WTC11 (cell line): ENCODE measurements at regions not wholly inside any gene's neighbourhood (a gene's known extent, or its start where the extent isn't known, plus 50 kb on each side); places are given as distances from the start of the nearest gene placed in this dataset.

Experiments
- ATAC-seq: fragments of 200-7000 bp; cut with Tn5 transposase; 2 replicates; pipeline ENCODE4 v1.10.0; 2021; ENCODE audit warnings: mild to moderate bottlenecking, moderate library complexity
- CTCF ChIA-PET: fragments of 300-600 bp; sonication (Branson Sonifier 250); formaldehyde crosslinking; loops from one replicate; lab custom pipeline; 2021; ENCODE audit warnings: antibody characterized with exemption; lab: Charles Lee
- POLR2A ChIA-PET: fragments of 350-600 bp; sonication (Branson Sonifier 250); formaldehyde crosslinking; loops from one replicate; lab custom pipeline; 2021; ENCODE audit warnings: antibody characterized with exemption; lab: Charles Lee
- DNase-seq: peaks from one replicate; pipeline ENCODE4 v3.0.0; 2021; ENCODE audit warnings: low spot score
- H3K27ac Mint-ChIP-seq: 2 replicates; pipeline ENCODE4 v1.8.0; 2021; ENCODE audit warnings: mixed read lengths
- H3K27me3 Mint-ChIP-seq: 2 replicates; pipeline ENCODE4 v1.8.0; 2021; ENCODE audit warnings: low read depth, mild to moderate bottlenecking, moderate library complexity, mixed read lengths
- H3K36me3 Mint-ChIP-seq: 2 replicates; pipeline ENCODE4 v1.8.0; 2021; ENCODE audit warnings: mixed read lengths
- H3K4me1 Mint-ChIP-seq: 2 replicates; pipeline ENCODE4 v1.8.0; 2022; ENCODE audit warnings: mixed read lengths
- H3K4me3 Mint-ChIP-seq: 2 replicates; pipeline ENCODE4 v1.8.0; 2021; ENCODE audit warnings: mild to moderate bottlenecking, moderate library complexity, mixed read lengths
- H3K9me3 Mint-ChIP-seq: 2 replicates; pipeline ENCODE4 v1.8.0; 2021; ENCODE audit warnings: mixed read lengths
- ATF1 ChIP-seq: sonication (generic); formaldehyde crosslinking; IDR thresholded peaks from 2 replicates; pipeline ENCODE4 v1.8.1; 2023; ENCODE audit warnings: mild to moderate bottlenecking, moderate library complexity, missing genetic modification reagents
- CBFB ChIP-seq: sonication (generic); formaldehyde crosslinking; IDR thresholded peaks from 2 replicates; pipeline ENCODE4 v1.8.1; 2022; ENCODE audit warnings: mild to moderate bottlenecking, low read depth, missing genetic modification reagents
- CREM ChIP-seq: sonication (generic); formaldehyde crosslinking; IDR thresholded peaks from 2 replicates; pipeline ENCODE4 v1.8.1; 2022; ENCODE audit warnings: mild to moderate bottlenecking, missing genetic modification reagents, moderate library complexity
- GRHL2 ChIP-seq: fragments of 250-450 bp; sonication (Bioruptor Pico); IDR thresholded peaks from 2 replicates; pipeline ENCODE4 v1.8.0; 2022; ENCODE audit warnings: mild to moderate bottlenecking, moderate library complexity; ENCODE audit not compliant: insufficient replicate concordance, severe bottlenecking
- JUN ChIP-seq: sonication (generic); formaldehyde crosslinking; IDR thresholded peaks from 2 replicates; pipeline ENCODE4 v1.8.0; 2023; ENCODE audit warnings: mild to moderate bottlenecking, missing genetic modification reagents
- NFYB ChIP-seq: sonication (generic); formaldehyde crosslinking; conservative IDR thresholded peaks from 2 replicates; pipeline ENCODE4 v1.8.0; 2022; ENCODE audit warnings: low read depth, missing genetic modification reagents
- NR3C1 ChIP-seq: sonication (generic); formaldehyde crosslinking; conservative IDR thresholded peaks from 2 replicates; pipeline ENCODE4 v1.8.1; 2023; ENCODE audit warnings: low read depth, mild to moderate bottlenecking, missing genetic modification reagents
- SOX15 ChIP-seq: fragments of 250-450 bp; sonication (Bioruptor Pico); IDR thresholded peaks from 2 replicates; pipeline ENCODE4 v1.9.0; 2021; ENCODE audit warnings: mild to moderate bottlenecking
- SP1 ChIP-seq: sonication (generic); formaldehyde crosslinking; conservative IDR thresholded peaks from 2 replicates; pipeline ENCODE4 v1.8.1; 2022; ENCODE audit warnings: missing genetic modification reagents
- TP53 ChIP-seq: sonication (generic); formaldehyde crosslinking; IDR thresholded peaks from 2 replicates; pipeline ENCODE4 v1.8.1; 2023; ENCODE audit warnings: mild to moderate bottlenecking, missing genetic modification reagents
- USF2 ChIP-seq: sonication (generic); formaldehyde crosslinking; IDR thresholded peaks from 2 replicates; pipeline ENCODE4 v1.8.1; 2023; ENCODE audit warnings: mild to moderate bottlenecking, missing genetic modification reagents, moderate library complexity
- ZBTB43 ChIP-seq: sonication (generic); formaldehyde crosslinking; IDR thresholded peaks from 2 replicates; pipeline ENCODE4 v1.8.1; 2023; ENCODE audit warnings: mild to moderate bottlenecking, missing genetic modification reagents
- ZNF138 ChIP-seq: sonication (generic); formaldehyde crosslinking; conservative IDR thresholded peaks from 2 replicates; pipeline ENCODE4 v1.8.1; 2022; ENCODE audit warnings: mild to moderate bottlenecking, moderate library complexity, missing genetic modification reagents
- ZNF425 ChIP-seq: fragments of 250-450 bp; sonication (Bioruptor Pico); conservative IDR thresholded peaks from 2 replicates; pipeline ENCODE4 v1.9.0; 2021; ENCODE audit warnings: mild to moderate bottlenecking
- ZNF532 ChIP-seq: fragments of 250-450 bp; sonication (Bioruptor Pico); IDR thresholded peaks from 2 replicates; pipeline ENCODE4 v1.9.0; 2021; ENCODE audit warnings: mild to moderate bottlenecking, borderline replicate concordance
- TF ChIP-seq, protein P1 (sequence below): fragments of 250-450 bp; sonication (Bioruptor Pico); IDR thresholded peaks from 2 replicates; pipeline ENCODE4 v1.8.0; 2021; ENCODE audit warnings: mild to moderate bottlenecking
- TF ChIP-seq, protein P2 (sequence below): sonication (generic); formaldehyde crosslinking; IDR thresholded peaks from 2 replicates; pipeline ENCODE4 v1.8.0; 2022; ENCODE audit warnings: mild to moderate bottlenecking, missing genetic modification reagents
- TF ChIP-seq, protein P3 (sequence below): sonication (generic); formaldehyde crosslinking; IDR thresholded peaks from 2 replicates; pipeline ENCODE4 v1.8.0; 2022; ENCODE audit warnings: mild to moderate bottlenecking, missing genetic modification reagents

DNA sequence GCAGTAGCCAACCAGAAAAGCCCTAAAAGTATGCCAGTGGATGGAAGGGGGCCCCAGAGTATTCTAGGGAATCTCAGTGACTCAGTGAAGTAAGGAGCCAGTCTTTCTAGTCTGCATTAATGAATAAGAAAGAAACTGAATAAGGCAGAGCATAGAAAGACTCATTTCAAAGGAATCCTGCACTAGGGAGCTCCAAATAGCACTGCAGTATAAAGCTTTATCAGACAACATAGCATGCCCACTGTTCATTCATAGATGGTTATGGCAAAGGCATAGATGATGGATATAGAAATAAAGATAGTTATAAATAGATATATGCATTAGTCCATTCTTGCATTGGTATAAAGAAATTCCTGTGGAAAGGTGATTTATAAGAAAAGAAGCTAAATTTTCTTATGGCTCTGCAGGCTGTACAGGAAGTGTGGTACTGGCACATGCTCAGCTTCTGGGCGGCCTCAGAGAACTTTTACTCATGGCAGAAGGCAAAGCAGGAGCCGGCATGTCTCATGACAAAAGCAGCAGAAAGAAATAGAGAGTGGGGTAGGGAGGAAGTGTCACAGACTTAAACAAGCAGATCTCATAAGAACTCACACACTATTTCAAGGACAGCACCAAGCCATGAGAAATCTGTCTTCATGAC, 498.5 kb downstream of the CDY2B start (continued):
- no peak for TF ChIP-seq ZBTB43 (CRISPR knock-in tag)
- TF ChIP-seq NR3C1: no peak
- no peak for TF ChIP-seq JUN
- TF ChIP-seq, all 79 proteins: peak for 0

- ATAC-seq: no peak
- H3K27me3 Mint-ChIP-seq: no peaks in the 10 kb centered on the region
- TF ChIP-seq, protein P1, sequence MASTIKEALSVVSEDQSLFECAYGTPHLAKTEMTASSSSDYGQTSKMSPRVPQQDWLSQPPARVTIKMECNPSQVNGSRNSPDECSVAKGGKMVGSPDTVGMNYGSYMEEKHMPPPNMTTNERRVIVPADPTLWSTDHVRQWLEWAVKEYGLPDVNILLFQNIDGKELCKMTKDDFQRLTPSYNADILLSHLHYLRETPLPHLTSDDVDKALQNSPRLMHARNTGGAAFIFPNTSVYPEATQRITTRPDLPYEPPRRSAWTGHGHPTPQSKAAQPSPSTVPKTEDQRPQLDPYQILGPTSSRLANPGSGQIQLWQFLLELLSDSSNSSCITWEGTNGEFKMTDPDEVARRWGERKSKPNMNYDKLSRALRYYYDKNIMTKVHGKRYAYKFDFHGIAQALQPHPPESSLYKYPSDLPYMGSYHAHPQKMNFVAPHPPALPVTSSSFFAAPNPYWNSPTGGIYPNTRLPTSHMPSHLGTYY (CRISPR knock-in tag): no peak
- TF ChIP-seq ATF1 (CRISPR knock-in tag): no peak
- TF ChIP-seq TP53 (CRISPR knock-in tag): no peak
- TF ChIP-seq SP1: no peak
- TF ChIP-seq ZNF532 (CRISPR knock-in tag): no peak
- TF ChIP-seq, protein P2, sequence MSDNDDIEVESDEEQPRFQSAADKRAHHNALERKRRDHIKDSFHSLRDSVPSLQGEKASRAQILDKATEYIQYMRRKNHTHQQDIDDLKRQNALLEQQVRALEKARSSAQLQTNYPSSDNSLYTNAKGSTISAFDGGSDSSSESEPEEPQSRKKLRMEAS (CRISPR knock-in tag): no peak
- TF ChIP-seq USF2 (CRISPR knock-in tag): no peak
- no peak for TF ChIP-seq CBFB (CRISPR knock-in tag)
- no peak for TF ChIP-seq GRHL2
- TF ChIP-seq ZNF425 (CRISPR knock-in tag): no peak
- DNase-seq: no peak
- CTCF ChIA-PET: no interaction called here
- H3K4me3 Mint-ChIP-seq: no peak overlapping the region
- POLR2A ChIA-PET: no interaction called here
- H3K4me1 Mint-ChIP-seq: no peaks in the 10 kb centered on the region
- no peaks in the 10 kb centered on the region for H3K9me3 Mint-ChIP-seq
- no peaks in the 10 kb centered on the region for H3K36me3 Mint-ChIP-seq
- H3K27ac Mint-ChIP-seq: no peak overlapping the region
Observed at GRCh38 chrY:17378326-17378725, 501.7 kb downstream of the CDY2B start.

- Mint-ChIP-seq H3K9me3 (no peaks in the 10 kb centered on the region), H3K36me3 (no peaks in the 10 kb centered on the region), H3K27ac (no peak overlapping the region), H3K4me3 (no peak overlapping the region), H3K27me3 (no peaks in the 10 kb centered on the region), H3K4me1 (no peaks in the 10 kb centered on the region)
- ChIA-PET POLR2A (no interaction called here), CTCF (no interaction called here)
- ATAC-seq (no peak), DNase-seq (no peak)
- TF ChIP-seq ZBTB43 (CRISPR knock-in tag) (no peak), CREM (no peak), CBFB (CRISPR knock-in tag) (no peak), SOX15 (CRISPR knock-in tag) (no peak), NFYB (CRISPR knock-in tag) (no peak), ZNF138 (CRISPR knock-in tag) (no peak)
- TF ChIP-seq, protein P3, sequence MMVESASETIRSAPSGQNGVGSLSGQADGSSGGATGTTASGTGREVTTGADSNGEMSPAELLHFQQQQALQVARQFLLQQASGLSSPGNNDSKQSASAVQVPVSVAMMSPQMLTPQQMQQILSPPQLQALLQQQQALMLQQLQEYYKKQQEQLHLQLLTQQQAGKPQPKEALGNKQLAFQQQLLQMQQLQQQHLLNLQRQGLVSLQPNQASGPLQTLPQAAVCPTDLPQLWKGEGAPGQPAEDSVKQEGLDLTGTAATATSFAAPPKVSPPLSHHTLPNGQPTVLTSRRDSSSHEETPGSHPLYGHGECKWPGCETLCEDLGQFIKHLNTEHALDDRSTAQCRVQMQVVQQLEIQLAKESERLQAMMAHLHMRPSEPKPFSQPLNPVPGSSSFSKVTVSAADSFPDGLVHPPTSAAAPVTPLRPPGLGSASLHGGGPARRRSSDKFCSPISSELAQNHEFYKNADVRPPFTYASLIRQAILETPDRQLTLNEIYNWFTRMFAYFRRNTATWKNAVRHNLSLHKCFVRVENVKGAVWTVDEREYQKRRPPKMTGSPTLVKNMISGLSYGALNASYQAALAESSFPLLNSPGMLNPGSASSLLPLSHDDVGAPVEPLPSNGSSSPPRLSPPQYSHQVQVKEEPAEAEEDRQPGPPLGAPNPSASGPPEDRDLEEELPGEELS (CRISPR knock-in tag): no peak
- TF ChIP-seq, protein P1 (CRISPR knock-in tag): no peak
Observed at GRCh38 chrY:17368413-17368812, 511.6 kb downstream of the CDY2B start.
